Keratinocyte (primary cell): ENCODE measurements at regions not wholly inside any gene's neighbourhood (a gene's known extent, or its start where the extent isn't known, plus 50 kb on each side); places are given as distances from the start of the nearest gene placed in this dataset.

Experiments used
- CTCF ChIP-seq, 3 experiments: IDR thresholded peaks in 1 of 3; conservative IDR thresholded peaks in 1 of 3; optimal IDR thresholded peaks in 1 of 3; 2 replicates in 2 of 3; 3 replicates in 1 of 3; pipeline versions ENCODE3 to v1.5.1; 2011; ENCODE audit warnings: low read length in 3 of 3, mild to moderate bottlenecking in 3 of 3, moderate library complexity in 2 of 3, control low read depth in 1 of 3, inconsistent platforms in 1 of 3; ENCODE audit not compliant: insufficient read depth in 2 of 3; ENCODE audit errors: extremely low read depth in 1 of 3
- EZH2 ChIP-seq: IDR thresholded peaks from one replicate; pipeline ENCODE4 v1.6.1; 2012; ENCODE audit warnings: inconsistent platforms, mild to moderate bottlenecking, low read length, moderate library complexity

- no peak for TF ChIP-seq CTCF (optimal IDR thresholded peaks at IDR 0.05 in 1 of 3, IDR thresholded peaks at IDR 0.05 in 1 of 3, conservative IDR thresholded peaks at IDR 0.05 in 1 of 3; ENCODE audit: extremely low read depth in 1 of 3, insufficient read depth in 2 of 3, low read length in 3 of 3)
- no peak for TF ChIP-seq EZH2
These were observed 119.0 kb downstream of the RPIA start for GRCh38 chr2:88810488-88810887.
